WTC11 (cell line): ENCODE measurements at regions not wholly inside any gene's neighbourhood (a gene's known extent, or its start where the extent isn't known, plus 50 kb on each side); places are given as distances from the start of the nearest gene placed in this dataset.
"Not testable (repeated sequence)": the region's sequence is repeated elsewhere in the genome, so short reads cannot be mapped to it uniquely, and the experiment has no call there.

ENCODE experiments used
- ATAC-seq: fragments of 200-7000 bp; cut with Tn5 transposase; 2 replicates; pipeline ENCODE4 v1.10.0; 2021; ENCODE audit warnings: mild to moderate bottlenecking, moderate library complexity
- CTCF ChIA-PET: fragments of 300-600 bp; sonication (Branson Sonifier 250); formaldehyde crosslinking; loops from one replicate; lab custom pipeline; 2021; ENCODE audit warnings: antibody characterized with exemption; lab: Charles Lee
- POLR2A ChIA-PET: fragments of 350-600 bp; sonication (Branson Sonifier 250); formaldehyde crosslinking; loops from one replicate; lab custom pipeline; 2021; ENCODE audit warnings: antibody characterized with exemption; lab: Charles Lee
- DNase-seq: peaks from one replicate; pipeline ENCODE4 v3.0.0; 2021; ENCODE audit warnings: low spot score
- H3K27ac Mint-ChIP-seq: 2 replicates; pipeline ENCODE4 v1.8.0; 2021; ENCODE audit warnings: mixed read lengths
- H3K27me3 Mint-ChIP-seq: 2 replicates; pipeline ENCODE4 v1.8.0; 2021; ENCODE audit warnings: low read depth, mild to moderate bottlenecking, moderate library complexity, mixed read lengths
- H3K36me3 Mint-ChIP-seq: 2 replicates; pipeline ENCODE4 v1.8.0; 2021; ENCODE audit warnings: mixed read lengths
- H3K4me1 Mint-ChIP-seq: 2 replicates; pipeline ENCODE4 v1.8.0; 2022; ENCODE audit warnings: mixed read lengths
- H3K4me3 Mint-ChIP-seq: 2 replicates; pipeline ENCODE4 v1.8.0; 2021; ENCODE audit warnings: mild to moderate bottlenecking, moderate library complexity, mixed read lengths
- H3K9me3 Mint-ChIP-seq: 2 replicates; pipeline ENCODE4 v1.8.0; 2021; ENCODE audit warnings: mixed read lengths
- AR ChIP-seq: fragments of 250-450 bp; sonication (Bioruptor Pico); IDR thresholded peaks from 2 replicates; pipeline ENCODE4 v1.9.0; 2021; ENCODE audit warnings: mild to moderate bottlenecking
- ATF3 ChIP-seq: sonication (generic); formaldehyde crosslinking; conservative IDR thresholded peaks from 2 replicates; pipeline ENCODE4 v1.8.1; 2022; ENCODE audit warnings: mild to moderate bottlenecking, missing genetic modification reagents
- E2F1 ChIP-seq: sonication (generic); formaldehyde crosslinking; IDR thresholded peaks from 2 replicates; pipeline ENCODE4 v1.8.0; 2022; ENCODE audit warnings: mild to moderate bottlenecking, missing genetic modification reagents
- ERG ChIP-seq: fragments of 250-450 bp; sonication (Bioruptor Pico); IDR thresholded peaks from 2 replicates; pipeline ENCODE4 v1.8.0; 2021; ENCODE audit warnings: mild to moderate bottlenecking
- ESRRA ChIP-seq: sonication (generic); formaldehyde crosslinking; IDR thresholded peaks from 2 replicates; pipeline ENCODE4 v1.8.1; 2022; ENCODE audit warnings: mild to moderate bottlenecking, missing genetic modification reagents, borderline replicate concordance
- FOXK1 ChIP-seq: sonication (generic); formaldehyde crosslinking; IDR thresholded peaks from 2 replicates; pipeline ENCODE4 v1.8.0; 2022; ENCODE audit warnings: mild to moderate bottlenecking, moderate library complexity, missing genetic modification reagents
- MXD4 ChIP-seq: fragments of 250-450 bp; sonication (Bioruptor Pico); IDR thresholded peaks from 2 replicates; pipeline ENCODE4 v1.8.0; 2021; ENCODE audit warnings: mild to moderate bottlenecking, moderate library complexity, borderline replicate concordance
- NFE2L1 ChIP-seq: sonication (generic); formaldehyde crosslinking; IDR thresholded peaks from 2 replicates; pipeline ENCODE4 v1.8.1; 2023; ENCODE audit warnings: missing genetic modification reagents
- NR2C2 ChIP-seq: sonication (generic); formaldehyde crosslinking; IDR thresholded peaks from 2 replicates; pipeline ENCODE4 v1.8.0; 2022; ENCODE audit warnings: mild to moderate bottlenecking, missing genetic modification reagents
- NR3C1 ChIP-seq: sonication (generic); formaldehyde crosslinking; conservative IDR thresholded peaks from 2 replicates; pipeline ENCODE4 v1.8.1; 2023; ENCODE audit warnings: low read depth, mild to moderate bottlenecking, missing genetic modification reagents
- SMAD4 ChIP-seq: sonication (generic); formaldehyde crosslinking; IDR thresholded peaks from 2 replicates; pipeline ENCODE4 v1.8.0; 2022; ENCODE audit warnings: mild to moderate bottlenecking, missing genetic modification reagents
- STAT6 ChIP-seq: sonication (generic); formaldehyde crosslinking; conservative IDR thresholded peaks from 2 replicates; pipeline ENCODE4 v1.8.1; 2023; ENCODE audit warnings: mild to moderate bottlenecking, low read depth, missing genetic modification reagents, moderate library complexity
- USF1 ChIP-seq: sonication (generic); formaldehyde crosslinking; IDR thresholded peaks from 2 replicates; pipeline ENCODE4 v1.8.0; 2022; ENCODE audit warnings: mild to moderate bottlenecking, missing genetic modification reagents
- ZBTB43 ChIP-seq: sonication (generic); formaldehyde crosslinking; IDR thresholded peaks from 2 replicates; pipeline ENCODE4 v1.8.1; 2023; ENCODE audit warnings: mild to moderate bottlenecking, missing genetic modification reagents
- ZNF219 ChIP-seq: sonication (generic); formaldehyde crosslinking; IDR thresholded peaks from 2 replicates; pipeline ENCODE4 v1.8.0; 2023; ENCODE audit warnings: missing genetic modification reagents, mild to moderate bottlenecking, borderline replicate concordance
- ZNF423 ChIP-seq: fragments of 250-450 bp; sonication (Bioruptor Pico); IDR thresholded peaks from 2 replicates; pipeline ENCODE4 v2.1.2; 2022; ENCODE audit warnings: mild to moderate bottlenecking, moderate library complexity
- ZNF425 ChIP-seq: fragments of 250-450 bp; sonication (Bioruptor Pico); conservative IDR thresholded peaks from 2 replicates; pipeline ENCODE4 v1.9.0; 2021; ENCODE audit warnings: mild to moderate bottlenecking

GRCh38 chr16:51831595-51832367 is 680.7 kb upstream of the SALL1 start (continued):
- TF ChIP-seq STAT6 (CRISPR knock-in tag) (no peak), ZBTB43 (CRISPR knock-in tag) (no peak), SMAD4 (CRISPR knock-in tag) (no peak), USF1 (CRISPR knock-in tag) (no peak), NR2C2 (no peak), ZNF423 (CRISPR knock-in tag) (no peak), FOXK1 (CRISPR knock-in tag) (no peak), ZNF425 (CRISPR knock-in tag) (no peak), ERG (CRISPR knock-in tag) (no peak), ATF3 (CRISPR knock-in tag) (no peak)
- TF ChIP-seq, all 79 proteins: peak for 0

- POLR2A ChIA-PET, H3K27ac Mint-ChIP-seq: not testable (repeated sequence)
Observed at GRCh38 chr16:51831034-51831433, 680.0 kb upstream of the SALL1 start.

GRCh38 chr16:51825779-51826178 is 674.7 kb upstream of the SALL1 start:
- ATAC-seq: no peak
- CTCF ChIA-PET: no interaction called here
- DNase-seq: no peak
- Mint-ChIP-seq H3K36me3 (no peaks in the 10 kb centered on the region), H3K4me1 (0 out of 2 replicates have a peak, but pooled peaks cover 2% of the 10 kb centered on the region), H3K9me3 (0 out of 2 replicates have a peak, but pooled peaks cover 4% of the 10 kb centered on the region), H3K27me3 (no peaks in the 10 kb centered on the region; the same call in 1 of the 2 replicates), H3K27ac (no peak overlapping the region), H3K4me3 (no peak overlapping the region)
- POLR2A ChIA-PET: no interaction called here
- TF ChIP-seq AR (CRISPR knock-in tag) (no peak), USF1 (CRISPR knock-in tag) (no peak), E2F1 (CRISPR knock-in tag) (no peak), NFE2L1 (CRISPR knock-in tag) (no peak), NR3C1 (CRISPR knock-in tag) (no peak), ZNF219 (CRISPR knock-in tag) (no peak), ESRRA (no peak), ATF3 (CRISPR knock-in tag) (no peak), MXD4 (no peak)

More at GRCh38 chr16:51831034-51831433, 680.0 kb upstream of the SALL1 start:
- not testable (repeated sequence) for H3K4me3 Mint-ChIP-seq, DNase-seq, ATAC-seq, H3K27me3 Mint-ChIP-seq, H3K36me3 Mint-ChIP-seq
- CTCF ChIA-PET: interaction anchor here (1.4 to 2.2 kb wide), 2 partner anchors 13 to 140 kb away, joined by 5 to 7 read pairs; no protein-coding TSS in a partner anchor
- Mint-ChIP-seq H3K4me1 (peaks cover 13% of the 10 kb centered on the region), H3K9me3 (peaks cover 13% of the 10 kb centered on the region)
